Fibroblast of gingiva (primary cell): ENCODE measurements at regions not wholly inside any gene's neighbourhood (a gene's known extent, or its start where the extent isn't known, plus 50 kb on each side); places are given as distances from the start of the nearest gene placed in this dataset.
"Not testable (repeated sequence)": the region's sequence is repeated elsewhere in the genome, so short reads cannot be mapped to it uniquely, and the experiment has no call there.

Experiments
- DNase-seq: peaks from one replicate; pipeline ENCODE4 v3.0.0-alpha.2; 2011; ENCODE audit warnings: low read depth

DNA sequence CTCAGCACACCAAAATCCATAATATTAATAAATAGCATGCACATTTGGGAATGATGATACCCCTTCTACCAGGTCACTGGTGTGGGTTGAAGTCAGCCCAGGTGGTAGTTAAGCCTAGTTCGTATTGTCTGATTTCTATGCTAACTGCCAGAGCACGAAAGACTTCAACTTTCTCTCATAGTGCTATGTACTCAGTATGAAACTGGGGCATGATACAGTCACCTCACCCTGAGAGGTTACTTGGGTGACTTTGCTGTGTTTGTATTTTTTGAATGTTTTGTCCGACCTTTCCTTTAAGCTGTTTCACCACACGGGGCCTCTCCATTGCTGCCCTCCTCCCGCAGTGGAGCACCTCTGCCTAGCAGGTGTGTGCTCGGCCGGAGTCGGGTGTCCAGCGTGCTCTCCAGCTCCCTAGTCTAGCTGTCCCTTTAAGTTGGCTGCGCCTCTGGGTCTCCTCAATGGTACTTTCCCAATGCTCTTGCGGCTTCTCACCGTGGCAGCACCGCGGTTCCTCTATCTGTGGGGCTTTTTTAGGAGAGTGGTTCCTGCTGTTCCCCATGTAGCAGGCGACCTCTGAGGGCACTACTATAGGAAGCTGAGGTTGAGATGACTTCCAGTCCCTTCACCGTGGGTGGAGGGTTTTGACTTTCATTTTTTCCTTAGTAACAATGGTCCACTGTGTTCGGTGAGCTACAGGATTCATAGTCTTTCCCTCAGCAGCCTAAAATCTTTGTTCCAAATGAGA is 524.0 kb upstream of the PFKP start:
- DNase-seq = no peak

DNA sequence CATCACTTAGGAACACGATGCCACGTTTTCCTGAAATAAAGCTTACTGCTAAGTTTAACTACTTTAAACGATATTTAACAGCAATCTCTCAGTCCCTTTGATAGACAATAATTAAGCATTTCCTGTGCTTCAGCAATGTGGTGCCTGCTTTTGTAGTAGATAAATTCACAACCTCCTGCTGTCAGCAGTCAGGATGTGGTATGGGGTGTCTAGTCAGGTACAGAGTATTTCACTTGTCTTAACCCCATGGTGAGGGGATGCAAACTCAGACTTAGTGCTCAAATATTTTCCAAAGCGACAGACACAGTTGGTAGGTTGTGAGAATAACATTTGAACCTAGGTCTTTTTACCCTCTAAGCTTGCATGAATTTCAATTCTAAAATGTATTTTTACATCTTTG is 526.2 kb upstream of the PFKP start:
- DNase-seq = no peak

DNA sequence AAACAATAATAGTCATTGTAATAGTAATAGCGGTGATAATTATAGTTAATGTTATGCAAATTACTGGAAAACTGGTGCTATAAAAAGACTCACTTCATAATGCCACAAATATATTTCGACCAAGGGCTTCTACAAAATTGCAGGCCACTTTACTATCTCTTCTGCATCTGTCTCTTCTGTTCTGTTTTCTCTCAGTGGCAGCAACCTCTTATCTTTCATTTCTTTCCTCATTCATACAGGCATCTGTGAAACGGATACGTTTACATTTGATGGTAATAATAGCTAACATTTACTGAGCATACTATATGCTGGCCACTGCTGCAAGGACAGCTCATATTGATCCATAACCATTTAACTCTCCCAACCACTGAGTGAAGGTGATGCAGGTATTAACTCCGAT is 537.4 kb upstream of the PFKP start:
- no peak for DNase-seq

- DNase-seq = no peak
Observed at GRCh38 chr10:2525781-2526180, 541.6 kb upstream of the PFKP start.

DNA sequence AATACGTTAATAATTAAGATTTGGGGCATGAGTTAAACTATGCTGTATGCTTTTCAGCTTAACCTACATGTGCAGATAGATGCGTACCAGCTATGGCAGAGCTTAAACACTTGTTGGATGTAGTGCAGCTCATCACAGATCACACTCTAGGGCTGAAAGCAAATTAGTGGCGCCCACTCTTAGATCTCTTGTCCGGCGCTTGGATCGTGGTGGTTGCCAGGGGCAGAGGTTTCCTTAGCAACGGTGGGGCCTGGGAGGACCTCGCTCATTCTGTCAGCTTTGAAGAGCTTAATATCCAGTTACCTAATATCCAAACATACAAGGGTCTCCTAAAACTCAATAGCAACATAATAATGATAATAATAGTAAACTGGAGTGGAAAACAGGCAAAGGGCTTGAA is 548.2 kb upstream of the PFKP start:
- DNase-seq = no peak

DNA sequence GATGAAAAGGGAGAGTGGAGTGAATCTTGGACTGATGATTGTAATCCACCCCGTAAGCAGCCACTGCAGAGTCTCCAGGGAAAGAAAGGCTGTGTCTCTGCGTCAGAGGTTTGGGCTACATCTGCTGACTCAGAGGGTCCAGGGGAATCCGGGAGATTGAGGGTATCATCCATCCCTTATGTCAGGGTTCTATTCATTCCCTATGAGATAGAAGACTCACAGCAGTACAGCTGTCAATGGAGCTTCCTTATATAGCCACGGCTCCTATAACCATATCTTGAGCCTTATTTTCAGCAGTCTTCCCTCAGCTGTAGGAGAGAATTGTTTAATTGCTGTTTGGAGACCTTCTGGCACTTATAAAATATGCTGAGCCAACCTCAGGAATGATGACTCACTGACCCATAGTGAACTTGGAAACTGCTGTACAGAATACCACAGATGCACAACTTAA is 558.2 kb upstream of the PFKP start:
- DNase-seq = no peak

DNA sequence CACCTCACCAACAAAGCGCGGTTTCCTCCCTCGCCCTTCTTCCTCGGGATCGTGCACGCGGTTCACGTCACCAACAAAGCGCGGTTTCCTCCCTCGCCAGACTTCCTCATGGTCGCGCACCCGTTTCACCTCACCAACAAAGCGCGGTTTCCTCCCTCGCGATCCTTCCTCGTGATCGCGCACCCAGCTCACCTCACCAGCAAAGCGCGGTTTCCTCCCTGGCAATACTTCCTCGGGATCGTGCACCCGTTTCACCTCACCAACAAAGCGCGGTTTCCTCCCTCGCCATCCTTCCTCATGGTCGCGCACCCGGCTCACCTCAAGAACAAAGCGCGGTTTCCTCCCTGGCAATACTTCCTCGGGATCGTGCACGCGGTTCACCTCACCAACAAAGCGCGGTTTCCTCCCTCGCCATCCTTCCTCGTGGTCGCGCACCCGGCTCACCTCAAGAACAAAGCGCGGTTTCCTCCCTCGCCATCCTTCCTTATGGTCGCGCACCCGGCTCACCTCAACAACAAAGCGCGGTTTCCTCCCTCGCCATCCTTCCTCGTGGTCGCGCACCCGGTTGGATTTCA is 565.9 kb upstream of the PFKP start:
- DNase-seq = not testable (repeated sequence)

DNA sequence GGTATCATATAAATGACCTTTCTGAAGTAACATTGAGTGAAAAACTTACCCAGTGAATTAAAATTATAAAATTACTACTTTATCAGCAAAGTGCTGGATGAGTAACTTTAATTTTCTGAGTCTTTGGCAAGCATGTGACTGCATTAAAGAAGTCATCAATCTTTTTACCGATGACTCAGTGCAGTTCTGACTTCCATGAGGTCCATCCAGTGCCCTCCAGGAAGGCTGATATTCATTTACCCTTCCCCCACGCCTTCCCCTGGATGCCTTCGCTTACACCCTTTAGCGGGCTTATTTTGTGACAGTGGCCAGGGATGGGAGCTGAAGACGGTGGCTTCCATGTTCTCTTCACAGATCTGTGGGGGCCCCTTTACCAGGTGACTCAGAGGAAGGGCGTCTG is 572.9 kb upstream of the PFKP start:
- DNase-seq = no peak

DNA sequence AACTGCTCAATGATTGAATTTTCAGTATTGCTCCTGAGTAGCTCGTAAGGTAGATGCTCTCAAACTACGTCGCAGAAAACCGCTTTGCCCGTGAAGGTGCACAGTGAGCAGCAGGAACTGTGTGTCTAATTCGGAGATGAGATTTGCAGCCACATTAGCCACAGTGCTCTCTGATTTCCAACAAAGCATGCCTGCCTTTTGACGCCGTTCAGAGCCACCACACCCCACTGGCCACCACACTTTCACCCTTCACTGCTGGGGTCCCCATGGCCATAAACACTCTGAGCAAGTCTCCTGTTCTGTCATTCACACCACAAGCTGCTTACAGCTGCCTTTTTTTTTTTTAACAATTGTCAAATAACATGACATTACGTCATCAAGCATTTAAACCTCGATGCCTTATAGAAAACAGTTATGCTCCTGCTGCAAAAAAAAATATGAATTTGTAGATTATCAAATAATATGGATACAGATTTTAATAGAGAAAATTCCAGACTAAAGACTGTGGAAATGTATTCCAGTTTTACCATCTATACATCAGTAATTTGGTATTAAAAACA is 578.8 kb upstream of the PFKP start:
- DNase-seq = no peak

GRCh38 chr10:2487921-2488320 is 579.4 kb upstream of the PFKP start:
- DNase-seq = no peak

DNA sequence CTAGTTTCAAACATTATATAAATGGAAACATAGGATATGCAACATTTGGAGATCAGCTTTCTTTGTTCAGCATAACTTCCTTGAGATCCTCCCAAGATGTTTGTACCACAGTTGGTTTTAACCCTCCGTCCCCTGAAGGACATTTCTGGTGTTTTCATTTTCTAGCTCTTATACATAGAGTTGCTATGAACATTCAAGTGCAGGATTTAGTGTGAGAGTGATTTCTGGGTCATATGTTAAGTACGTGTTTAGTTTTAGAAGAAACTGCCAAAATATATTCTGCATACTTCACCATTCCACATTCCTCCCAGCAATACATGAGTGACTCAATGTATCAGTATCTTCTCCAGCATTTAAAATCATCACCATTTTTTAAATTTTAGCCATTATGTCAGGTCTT is 588.7 kb upstream of the PFKP start:
- DNase-seq = no peak

DNA sequence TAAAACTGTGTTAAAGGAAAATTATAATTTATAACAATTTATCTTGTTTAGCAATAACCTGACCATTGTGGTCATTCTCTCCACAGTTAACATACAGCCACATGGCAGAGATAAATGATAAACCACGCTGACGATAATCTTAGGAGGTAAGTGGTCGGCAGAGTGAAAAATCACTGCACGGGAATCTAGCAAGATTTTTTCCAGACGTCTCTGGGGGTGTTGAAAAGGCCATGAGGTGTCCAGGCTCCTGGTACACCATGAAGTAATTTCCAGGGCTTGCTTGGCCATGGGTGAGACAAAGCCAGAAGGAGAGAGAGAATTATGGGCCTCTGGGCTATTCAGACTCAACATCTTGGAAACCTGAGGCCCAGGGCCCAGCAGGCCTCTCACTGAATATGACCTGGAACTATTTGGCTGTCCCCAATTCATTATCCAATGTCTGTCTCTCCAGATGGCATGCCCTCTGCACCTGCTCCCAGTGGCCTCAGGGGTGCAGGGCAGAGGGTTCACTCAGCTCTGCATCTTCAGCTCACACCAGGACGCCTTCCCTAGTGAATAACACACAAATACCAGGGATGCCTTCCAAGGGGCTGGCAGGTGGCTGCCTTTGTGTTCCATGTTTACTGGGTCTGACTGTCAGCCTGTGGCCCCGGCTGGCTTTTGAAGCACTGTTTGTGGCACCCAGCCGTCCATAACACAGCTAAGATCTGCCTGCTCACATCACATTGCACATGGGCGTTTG is 590.4 kb upstream of the PFKP start:
- no peak for DNase-seq

DNA sequence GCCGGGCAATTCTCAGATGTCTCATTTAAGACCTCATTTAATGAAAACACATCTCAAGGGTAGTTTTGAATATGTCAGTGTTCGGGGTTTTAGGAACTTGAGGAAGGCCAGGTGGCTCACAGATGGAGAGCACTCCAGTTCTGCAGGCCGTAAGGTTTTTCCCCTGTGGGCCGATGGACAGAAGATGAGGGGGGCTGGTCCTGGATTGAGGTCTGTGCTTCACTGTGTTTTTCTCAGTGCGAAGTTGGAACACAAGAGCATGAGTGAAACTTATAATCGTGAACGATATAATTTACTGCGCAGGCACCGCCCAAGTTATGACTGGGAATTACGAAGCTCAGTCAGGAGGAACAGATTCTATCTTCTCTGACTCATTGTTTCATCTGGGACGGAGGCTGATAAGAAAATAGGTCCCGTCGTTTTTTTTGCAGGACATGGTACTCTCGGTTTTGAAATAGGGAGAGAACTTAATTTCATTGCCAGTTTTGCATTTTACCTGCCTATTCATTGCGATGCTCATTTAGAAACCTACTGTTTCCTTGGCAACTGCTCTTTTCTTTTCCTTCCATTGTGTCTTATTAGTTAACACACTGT is 591.0 kb upstream of the PFKP start:
- DNase-seq = no peak

- DNase-seq = no peak
Observed at GRCh38 chr10:2475711-2476217, 591.6 kb upstream of the PFKP start.

DNA sequence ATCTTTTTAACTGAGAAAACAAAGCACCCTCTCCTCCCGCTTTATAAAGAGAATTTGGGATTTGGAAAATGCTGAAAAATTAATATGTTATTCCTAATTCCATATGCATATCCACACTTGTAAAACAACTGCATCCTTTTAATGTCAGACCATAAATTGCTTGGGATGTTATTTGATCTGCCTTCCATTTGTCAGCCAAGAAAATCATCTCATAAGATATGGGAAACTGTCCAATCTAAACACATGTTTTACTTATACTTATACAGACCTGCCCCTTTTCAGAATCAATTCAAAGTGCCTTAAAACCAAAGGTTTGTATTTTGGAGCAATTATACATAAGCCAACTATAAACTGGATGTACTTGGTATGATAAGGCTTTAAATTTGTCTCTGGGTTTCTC is 595.5 kb upstream of the PFKP start:
- DNase-seq = no peak

- no peak for DNase-seq
Observed at GRCh38 chr10:2469802-2470201, 597.5 kb upstream of the PFKP start.

- DNase-seq = no peak
Observed at GRCh38 chr10:2464483-2464882, 602.9 kb upstream of the PFKP start.

GRCh38 chr10:2463316-2463715 is 604.0 kb upstream of the PFKP start:
- DNase-seq = no peak

GRCh38 chr10:2462581-2462980 is 604.8 kb upstream of the PFKP start:
- DNase-seq = no peak

GRCh38 chr10:2460812-2461211 is 606.5 kb upstream of the PFKP start:
- no peak for DNase-seq

DNA sequence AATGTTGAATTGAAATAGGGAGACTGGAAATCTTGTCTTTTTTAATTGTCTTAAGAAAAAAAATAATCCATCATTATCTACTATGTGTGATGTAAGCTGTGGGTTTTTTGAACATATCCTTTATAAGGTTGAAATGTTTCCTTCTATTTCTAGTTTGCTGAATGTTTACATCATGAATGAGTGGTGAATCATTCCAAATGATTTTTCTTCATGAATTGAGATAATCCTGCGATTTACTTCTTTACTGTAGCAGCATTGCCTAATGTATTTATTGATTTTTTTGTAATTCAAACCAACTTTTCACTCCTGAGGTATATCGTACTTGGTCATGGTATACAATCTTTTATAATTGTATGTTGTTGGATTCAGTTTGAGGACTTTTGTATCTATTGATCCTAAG is 607.6 kb upstream of the PFKP start:
- no peak for DNase-seq

DNA sequence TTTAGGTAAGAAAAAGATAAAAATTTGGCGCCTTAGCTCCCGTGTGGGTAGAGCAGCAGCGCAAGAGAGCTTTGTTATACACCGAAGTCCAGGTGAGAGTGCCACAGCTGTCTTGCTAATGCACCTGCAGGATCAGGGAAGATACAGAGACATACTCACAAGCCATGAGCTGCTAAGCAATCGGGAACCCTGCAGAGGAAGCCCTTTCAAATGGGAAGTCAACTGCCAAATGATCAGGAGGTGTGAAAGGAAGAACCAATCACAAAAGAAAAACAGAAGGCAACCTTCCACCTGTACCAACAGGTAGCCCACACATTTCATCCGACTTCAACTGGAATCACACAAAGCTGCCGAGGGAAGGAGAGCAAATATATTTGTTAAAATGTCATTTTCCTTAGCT is 610.5 kb upstream of the PFKP start:
- DNase-seq = no peak
